ENCODE measurements at regions not wholly inside any gene's neighbourhood (a gene's known extent, or its start where the extent isn't known, plus 50 kb on each side); places are given as distances from the start of the nearest gene placed in this dataset.

DNA sequence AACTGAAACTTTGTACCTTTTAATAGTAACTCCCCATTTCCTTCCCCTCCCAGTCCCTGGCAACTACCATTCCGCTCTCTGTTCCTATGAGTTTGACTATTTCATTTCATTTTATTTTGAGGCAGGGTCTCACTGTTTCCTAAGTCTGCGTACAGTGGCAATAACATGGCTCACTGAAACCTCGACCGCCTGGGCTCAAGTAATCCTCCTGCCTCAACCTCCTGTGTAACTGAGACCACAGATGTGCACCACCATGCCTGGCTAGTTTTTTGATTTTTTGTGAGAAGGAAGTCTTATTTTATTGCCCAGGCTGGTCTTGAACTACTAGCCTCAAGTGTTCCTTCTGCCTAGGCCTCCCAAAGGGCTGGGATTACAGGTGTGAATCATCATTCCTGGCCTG lies 808.1 kb downstream of the CDH11 start:
- no peaks in the 10 kb centered on the region for H3K27me3 ChIP-seq (ENCODE audit: insufficient read depth, low read depth, severe bottlenecking)
- H3K36me3 ChIP-seq: no peaks in the 10 kb centered on the region
- H3K9me3 ChIP-seq (ENCODE audit: severe bottlenecking): peaks cover 5% of the 10 kb centered on the region
- H3K27ac ChIP-seq: no peak overlapping the region
- no peak for DNase-seq
- no peak for TF ChIP-seq CTCF (IDR thresholded peaks at IDR 0.05; ENCODE audit: low read depth, low read length)
- H3K4me3 ChIP-seq (ENCODE audit: low read depth, low read length): no peak overlapping the region

- H3K27me3 ChIP-seq (ENCODE audit: insufficient read depth, low read depth, severe bottlenecking): no peaks in the 10 kb centered on the region
- H3K36me3 ChIP-seq: no peaks in the 10 kb centered on the region
- TF ChIP-seq CTCF (IDR thresholded peaks at IDR 0.05; ENCODE audit: low read depth, low read length): no peak
- H3K27ac ChIP-seq: no peak overlapping the region
- DNase-seq: no peak
- H3K4me3 ChIP-seq (ENCODE audit: low read depth, low read length): no peak overlapping the region
- peaks cover 5% of the 10 kb centered on the region for H3K9me3 ChIP-seq (ENCODE audit: severe bottlenecking)
Measured at GRCh38 chr16:64312980-64313379, 808.9 kb downstream of the CDH11 start.

DNA sequence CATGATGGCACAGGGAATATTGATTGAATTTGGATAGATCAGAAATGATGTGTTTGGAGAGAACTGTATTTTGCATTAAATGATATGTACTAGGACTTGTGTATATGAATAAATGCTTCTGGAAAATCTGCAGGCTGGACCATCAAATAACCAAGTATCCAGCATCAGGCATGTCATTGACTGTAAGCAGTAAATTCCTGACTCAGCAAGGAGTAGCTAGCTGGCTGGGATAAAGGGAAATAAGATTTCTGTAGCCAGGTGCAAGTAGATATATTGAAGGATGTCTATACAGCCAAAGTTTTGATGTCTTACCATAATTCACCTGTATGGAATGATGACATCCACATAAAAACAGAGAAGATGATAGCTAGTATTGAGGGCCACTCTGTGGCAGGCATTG lies 809.6 kb downstream of the CDH11 start:
- Histone ChIP-seq H3K27ac (no peak overlapping the region), H3K9me3 (ENCODE audit: severe bottlenecking) (peaks cover 5% of the 10 kb centered on the region), H3K4me3 (ENCODE audit: low read depth, low read length) (no peak overlapping the region), H3K36me3 (no peaks in the 10 kb centered on the region), H3K27me3 (ENCODE audit: insufficient read depth, low read depth, severe bottlenecking) (no peaks in the 10 kb centered on the region)
- no peak for TF ChIP-seq CTCF (IDR thresholded peaks at IDR 0.05; ENCODE audit: low read depth, low read length)
- DNase-seq: no peak

- peaks cover 5% of the 10 kb centered on the region for H3K9me3 ChIP-seq (ENCODE audit: severe bottlenecking)
- H3K27ac ChIP-seq: no peak overlapping the region
- H3K36me3 ChIP-seq: no peaks in the 10 kb centered on the region
- DNase-seq: no peak
- H3K4me3 ChIP-seq (ENCODE audit: low read depth, low read length): no peak overlapping the region
- no peaks in the 10 kb centered on the region for H3K27me3 ChIP-seq (ENCODE audit: insufficient read depth, low read depth, severe bottlenecking)
- TF ChIP-seq CTCF (IDR thresholded peaks at IDR 0.05; ENCODE audit: low read depth, low read length): no peak
Measured at GRCh38 chr16:64311241-64311640, 810.6 kb downstream of the CDH11 start.

DNA sequence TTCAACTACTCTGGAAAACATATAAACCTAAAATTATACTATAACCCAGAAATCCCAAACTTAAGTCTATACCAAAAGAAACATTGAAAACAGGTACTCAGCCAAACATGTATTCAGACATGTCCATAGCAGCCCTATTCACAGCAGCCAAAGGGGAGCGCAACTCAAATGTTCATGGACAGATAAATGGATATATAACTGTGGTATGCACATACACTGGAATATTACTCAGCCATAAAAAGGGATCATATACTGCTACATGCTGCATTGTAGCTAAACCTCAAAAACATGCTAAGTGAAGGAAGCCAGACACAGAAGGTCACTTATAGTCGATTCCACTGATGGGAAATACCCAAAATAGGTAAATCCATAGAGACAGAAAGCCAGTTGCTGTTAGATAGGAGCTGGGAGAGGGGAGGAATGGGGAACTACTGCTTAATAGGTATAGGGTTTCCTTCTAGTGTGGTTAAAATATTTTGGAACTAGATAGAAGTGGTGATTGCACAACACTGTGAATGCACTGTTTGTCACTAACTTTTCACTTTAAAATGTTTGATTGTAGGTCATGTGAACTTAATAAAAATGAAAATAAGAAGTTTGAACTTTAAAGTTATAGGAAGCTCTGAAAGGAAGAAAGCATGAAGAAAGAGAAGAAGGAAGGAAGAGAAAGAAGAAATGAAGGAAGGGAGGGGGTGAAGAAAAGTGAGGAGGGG lies 812.3 kb downstream of the CDH11 start:
- H3K36me3 ChIP-seq: no peaks in the 10 kb centered on the region
- H3K27me3 ChIP-seq (ENCODE audit: insufficient read depth, low read depth, severe bottlenecking): no peaks in the 10 kb centered on the region
- no peak overlapping the region for H3K27ac ChIP-seq
- DNase-seq: no peak
- H3K4me3 ChIP-seq (ENCODE audit: low read depth, low read length): no peak overlapping the region
- H3K9me3 ChIP-seq (ENCODE audit: severe bottlenecking): peaks cover 5% of the 10 kb centered on the region
- no peak for TF ChIP-seq CTCF (IDR thresholded peaks at IDR 0.05; ENCODE audit: low read depth, low read length)

DNA sequence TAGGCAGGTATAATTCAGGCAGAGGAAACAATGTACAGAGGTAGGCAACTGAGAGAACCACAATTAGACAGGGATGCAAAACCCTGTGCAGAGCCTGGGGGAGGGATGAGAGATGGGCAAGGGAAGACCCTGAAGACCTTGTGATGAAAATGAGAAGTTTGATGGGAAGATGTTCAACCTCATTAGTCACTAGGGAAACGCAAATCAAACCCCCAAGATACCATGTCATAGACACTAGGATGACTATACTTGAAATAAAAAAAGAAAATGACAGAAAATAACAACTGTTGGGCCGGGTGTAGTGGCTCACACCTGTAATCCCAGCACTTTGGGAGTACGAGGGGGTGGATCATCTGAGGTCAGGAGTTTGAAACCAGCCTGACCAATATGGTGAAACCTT lies 813.1 kb downstream of the CDH11 start:
- H3K27ac ChIP-seq: no peak overlapping the region
- DNase-seq: no peak
- H3K4me3 ChIP-seq (ENCODE audit: low read depth, low read length): no peak overlapping the region
- H3K9me3 ChIP-seq (ENCODE audit: severe bottlenecking): peaks cover 5% of the 10 kb centered on the region
- no peak for TF ChIP-seq CTCF (IDR thresholded peaks at IDR 0.05; ENCODE audit: low read depth, low read length)
- no peaks in the 10 kb centered on the region for H3K27me3 ChIP-seq (ENCODE audit: insufficient read depth, low read depth, severe bottlenecking)
- no peaks in the 10 kb centered on the region for H3K36me3 ChIP-seq
